H9 (cell line): ENCODE measurements at regions not wholly inside any gene's neighbourhood (a gene's known extent, or its start where the extent isn't known, plus 50 kb on each side); places are given as distances from the start of the nearest gene placed in this dataset.

Experiments used
- DNase-seq: peaks from one replicate; pipeline ENCODE4 v3.0.0-alpha.2; 2017
- H2AFZ ChIP-seq: one replicate; pipeline ENCODE4 v1.6.1; 2013; ENCODE audit warnings: mild to moderate bottlenecking, low read length, control low read depth, moderate library complexity
- H2AK5ac ChIP-seq: 2 replicates; pipeline ENCODE4 v1.6.1; 2013; ENCODE audit warnings: low read length, control low read depth, mixed read lengths; ENCODE audit not compliant: insufficient read length
- H2BK120ac ChIP-seq: one replicate; pipeline ENCODE4 v1.6.1; 2013; ENCODE audit warnings: low read depth, mild to moderate bottlenecking, low read length, control low read depth, inconsistent platforms; ENCODE audit not compliant: poor library complexity, severe bottlenecking
- H2BK12ac ChIP-seq: 2 replicates; pipeline ENCODE4 v1.6.1; 2013; ENCODE audit warnings: low read length, control low read depth, mixed read lengths, low read depth; ENCODE audit not compliant: insufficient read length
- H2BK15ac ChIP-seq: 2 replicates; pipeline ENCODE4 v1.6.1; 2013; ENCODE audit warnings: low read depth, low read length, control low read depth
- H2BK20ac ChIP-seq: one replicate; pipeline ENCODE4 v1.6.1; 2013; ENCODE audit warnings: low read depth, mild to moderate bottlenecking, low read length, control low read depth, inconsistent platforms; ENCODE audit not compliant: poor library complexity, severe bottlenecking
- H2BK5ac ChIP-seq: 2 replicates; pipeline ENCODE4 v1.6.1; 2013; ENCODE audit warnings: low read length, control low read depth, mixed read lengths; ENCODE audit not compliant: insufficient read length
- H3K14ac ChIP-seq: 2 replicates; pipeline ENCODE4 v1.6.1; 2013; ENCODE audit warnings: low read length, control low read depth; ENCODE audit not compliant: insufficient read depth
- H3K18ac ChIP-seq: 2 replicates; pipeline ENCODE4 v1.6.1; 2013; ENCODE audit warnings: low read depth, mild to moderate bottlenecking, mixed read lengths, low read length, control low read depth; ENCODE audit not compliant: insufficient read length
- H3K23ac ChIP-seq: 2 replicates; pipeline ENCODE4 v1.6.1; 2013; ENCODE audit warnings: low read length, control low read depth, mixed read lengths, low read depth; ENCODE audit not compliant: insufficient read length
- H3K23me2 ChIP-seq: 2 replicates; pipeline ENCODE4 v1.6.1; 2013; ENCODE audit warnings: low read depth, mild to moderate bottlenecking, mixed read lengths, low read length, control low read depth; ENCODE audit not compliant: insufficient read length, poor library complexity, severe bottlenecking
- H3K27ac ChIP-seq: 2 replicates; pipeline ENCODE4 v1.5.1; 2013; ENCODE audit warnings: low read length, control low read depth, mixed read lengths, low read depth; ENCODE audit not compliant: insufficient read length
- H3K27me3 ChIP-seq: 2 replicates; pipeline ENCODE4 v1.6.1; 2013; ENCODE audit warnings: low read length, control low read depth, inconsistent platforms; ENCODE audit not compliant: insufficient read depth
- H3K4ac ChIP-seq: 2 replicates; pipeline ENCODE4 v1.6.1; 2013; ENCODE audit warnings: low read depth, mild to moderate bottlenecking, control low read depth, inconsistent platforms, low read length, moderate library complexity
- H3K4me1 ChIP-seq: 2 replicates; pipeline ENCODE4 v1.6.1; 2013; ENCODE audit warnings: low read length, control low read depth, inconsistent platforms; ENCODE audit not compliant: insufficient read depth
- H3K4me2 ChIP-seq: 2 replicates; pipeline ENCODE4 v1.6.1; 2013; ENCODE audit warnings: low read length, control low read depth, mixed read lengths; ENCODE audit not compliant: insufficient read length, insufficient read depth
- H3K56ac ChIP-seq: 2 replicates; pipeline ENCODE4 v1.6.1; 2013; ENCODE audit warnings: low read depth, mild to moderate bottlenecking, mixed read lengths, low read length, control low read depth; ENCODE audit not compliant: insufficient read length
- H3K79me1 ChIP-seq: 2 replicates; pipeline ENCODE4 v1.6.1; 2013; ENCODE audit warnings: low read depth, mild to moderate bottlenecking, moderate library complexity, low read length, control low read depth, inconsistent platforms; ENCODE audit not compliant: insufficient read depth, poor library complexity, severe bottlenecking
- H3K79me2 ChIP-seq: 2 replicates; pipeline ENCODE4 v1.6.1; 2013; ENCODE audit warnings: low read length, control low read depth, inconsistent platforms; ENCODE audit not compliant: insufficient read depth
- H3K9ac ChIP-seq: 2 replicates; pipeline ENCODE4 v1.6.1; 2013; ENCODE audit warnings: low read length, control low read depth, mixed read lengths; ENCODE audit not compliant: insufficient read length; ENCODE audit errors: extremely low read depth
- H3K9me3 ChIP-seq: one replicate; pipeline ENCODE4 v1.6.1; 2013; ENCODE audit warnings: low read depth, low read length, inconsistent platforms; ENCODE audit not compliant: control insufficient read depth
- H3T11ph ChIP-seq: one replicate; pipeline ENCODE4 v1.6.1; 2013; ENCODE audit warnings: mild to moderate bottlenecking, low read length, control low read depth, inconsistent platforms
- H4K20me1 ChIP-seq: one replicate; pipeline ENCODE4 v1.6.1; 2013; ENCODE audit not compliant: control insufficient read depth, insufficient read length, insufficient read depth
- H4K5ac ChIP-seq: 2 replicates; pipeline ENCODE4 v1.6.1; 2013; ENCODE audit warnings: low read depth, mild to moderate bottlenecking, mixed read lengths, low read length, control low read depth; ENCODE audit not compliant: insufficient read length
- H4K8ac ChIP-seq: replicated peaks from 2 replicates; pipeline ENCODE4 v1.6.1; 2013; ENCODE audit warnings: low read length, control low read depth, mixed read lengths, low read depth; ENCODE audit not compliant: insufficient read length
- H4K91ac ChIP-seq: 2 replicates; pipeline ENCODE4 v1.6.1; 2013; ENCODE audit warnings: low read depth, mild to moderate bottlenecking, moderate library complexity, mixed read lengths, low read length, control low read depth; ENCODE audit not compliant: insufficient read length
- H3K27ac Mint-ChIP-seq, 3 experiments: 2 replicates in 2 of 3; 3 replicates in 1 of 3; pipeline ENCODE4 v1.8.0; 2020 to 2021; ENCODE audit warnings: mixed read lengths in 3 of 3, mild to moderate bottlenecking in 1 of 3, moderate library complexity in 1 of 3
- H3K27me3 Mint-ChIP-seq: 2 replicates; pipeline ENCODE4 v1.8.0; 2021; ENCODE audit warnings: low read depth, mild to moderate bottlenecking, moderate library complexity, mixed read lengths
- H3K36me3 Mint-ChIP-seq, 3 experiments: 2 replicates in 2 of 3; 3 replicates in 1 of 3; pipeline ENCODE4 v1.8.0; 2020 to 2021; ENCODE audit warnings: low read depth in 3 of 3, mixed read lengths in 3 of 3; ENCODE audit not compliant: insufficient read depth in 1 of 3
- H3K4me1 Mint-ChIP-seq, 2 experiments: 2 replicates each; pipeline ENCODE4 v1.8.0; 2020; ENCODE audit warnings: mixed read lengths in 2 of 2
- H3K4me3 Mint-ChIP-seq, 2 experiments: 2 replicates in 1 of 2; 3 replicates in 1 of 2; pipeline ENCODE4 v1.8.0; 2020 to 2021; ENCODE audit warnings: mild to moderate bottlenecking in 2 of 2, mixed read lengths in 2 of 2, moderate library complexity in 1 of 2
- H3K9me3 Mint-ChIP-seq, 2 experiments: 2 replicates in 1 of 2; 3 replicates in 1 of 2; pipeline ENCODE4 v1.8.0; 2020; ENCODE audit warnings: mild to moderate bottlenecking in 2 of 2, mixed read lengths in 2 of 2, moderate library complexity in 1 of 2
- CTCF ChIP-seq: fragments of 200-600 bp; sonication (generic); conservative IDR thresholded peaks from 3 replicates; pipeline ENCODE4 v1.8.0; 2021; ENCODE audit warnings: antibody characterized with exemption, mild to moderate bottlenecking
- WGBS: extraction: QIAGEN DNeasy Blood & Tissue Kit; methylation state at CpG from one replicate; pipeline ENCODE4 v1.1.7; 2013; ENCODE audit warnings: missing lambda C conversion rate, low lambda C conversion rate, mixed read lengths; ENCODE audit not compliant: insufficient read length; ENCODE audit errors: extremely low coverage; 5-methylcytosine and 5-hydroxymethylcytosine counted together

GRCh38 chr2:79259296-79259695, 99.7 kb upstream of the REG3A start:
- no peak for TF ChIP-seq CTCF
- no peak overlapping the region for H3K23ac ChIP-seq

More at GRCh38 chr2:79259296-79259695, 99.7 kb upstream of the REG3A start:
- Mint-ChIP-seq H3K4me1 (no peaks in the 10 kb centered on the region), H3K27me3 (no peaks in the 10 kb centered on the region), H3K9me3 (peaks cover 6 to 8% of the 10 kb centered on the region in 2 experiments; a peak in 3 of 5 replicates), H3K4me3 (no peak overlapping the region), H3K36me3 (peaks cover 3 to 4% (median 3%) of the 10 kb centered on the region in 3 experiments; a peak in 4 of 7 replicates), H3K27ac (no peak overlapping the region)
- Histone ChIP-seq H3T11ph (no peak overlapping the region), H3K9me3 (no peaks in the 10 kb centered on the region), H4K5ac (no peak overlapping the region), H3K27me3 (no peaks in the 10 kb centered on the region), H3K23me2 (no peaks in the 10 kb centered on the region), H4K91ac (no peak overlapping the region), H2AFZ (no peak overlapping the region), H2BK120ac (no peak overlapping the region), H2BK15ac (no peak overlapping the region), H2BK5ac (no peak overlapping the region), H4K8ac (no peak overlapping the region), H3K9ac (no peak overlapping the region), H2AK5ac (no peak overlapping the region), H3K4ac (no peak overlapping the region; the same call in 1 of the 2 replicates), H3K79me1 (no peaks in the 10 kb centered on the region), H3K79me2 (no peaks in the 10 kb centered on the region), H3K27ac (no peak overlapping the region), H4K20me1 (no peaks in the 10 kb centered on the region), H3K18ac (no peak overlapping the region), H2BK20ac (no peak overlapping the region), H3K4me1 (no peaks in the 10 kb centered on the region), H3K4me2 (no peak overlapping the region), H3K14ac (no peak overlapping the region; the same call in 1 of the 2 replicates), H2BK12ac (no peak overlapping the region), H3K56ac (no peak overlapping the region)
- no CpG with 5 or more reads among the region's 3 CpGs for WGBS
- DNase-seq: no peak
